WI38 (cell line): ENCODE measurements at regions not wholly inside any gene's neighbourhood (a gene's known extent, or its start where the extent isn't known, plus 50 kb on each side); places are given as distances from the start of the nearest gene placed in this dataset.
"Not testable (repeated sequence)": the region's sequence is repeated elsewhere in the genome, so short reads cannot be mapped to it uniquely, and the experiment has no call there.

Source experiments
- H3K4me3 ChIP-seq: 2 replicates; pipeline ENCODE4 v1.5.1; 2011; ENCODE audit warnings: low read depth, mild to moderate bottlenecking, control low read depth, low read length
- CTCF ChIP-seq: IDR thresholded peaks from 2 replicates; pipeline ENCODE4 v1.5.1; 2012; ENCODE audit warnings: low read depth, mild to moderate bottlenecking, control low read depth, low read length

DNA sequence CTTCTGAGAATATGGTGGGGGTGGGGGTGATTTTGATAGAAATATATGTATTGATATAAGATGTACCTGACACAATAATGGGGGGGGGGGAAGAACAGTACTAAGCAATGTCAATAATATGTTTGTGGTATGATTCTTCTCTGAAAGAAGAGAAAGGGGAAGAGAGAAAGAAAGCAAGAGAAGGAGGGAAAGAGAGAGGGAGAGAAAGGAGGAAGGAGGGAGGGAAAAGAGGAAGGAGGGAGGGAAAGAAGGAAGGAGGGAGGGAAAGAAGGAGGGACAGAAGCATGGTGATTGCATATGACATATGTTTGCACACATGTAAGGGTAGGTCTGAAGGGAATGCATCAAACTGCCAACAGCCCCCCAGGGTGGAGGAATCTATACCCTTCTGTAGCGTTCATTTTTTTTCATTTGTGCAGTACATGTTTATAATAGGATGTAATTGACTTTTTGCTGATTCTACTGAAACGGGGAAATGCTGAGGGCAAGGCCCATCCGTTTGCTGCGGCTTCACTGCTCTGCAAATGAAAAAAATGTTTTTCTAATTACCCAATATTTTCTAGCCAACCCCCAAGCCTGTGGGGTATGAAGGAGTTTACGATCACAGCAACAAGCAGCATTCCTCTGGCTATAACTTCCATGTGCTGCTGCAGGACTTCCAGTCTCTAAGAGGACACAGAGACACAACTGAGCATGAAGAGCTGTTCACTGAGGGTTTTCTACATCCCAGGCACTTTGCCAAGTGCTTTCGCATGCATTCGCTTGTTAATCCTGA, 119.3 kb upstream of the ZC3H12A start:
- no peak overlapping the region for H3K4me3 ChIP-seq
- no peak for TF ChIP-seq CTCF

DNA sequence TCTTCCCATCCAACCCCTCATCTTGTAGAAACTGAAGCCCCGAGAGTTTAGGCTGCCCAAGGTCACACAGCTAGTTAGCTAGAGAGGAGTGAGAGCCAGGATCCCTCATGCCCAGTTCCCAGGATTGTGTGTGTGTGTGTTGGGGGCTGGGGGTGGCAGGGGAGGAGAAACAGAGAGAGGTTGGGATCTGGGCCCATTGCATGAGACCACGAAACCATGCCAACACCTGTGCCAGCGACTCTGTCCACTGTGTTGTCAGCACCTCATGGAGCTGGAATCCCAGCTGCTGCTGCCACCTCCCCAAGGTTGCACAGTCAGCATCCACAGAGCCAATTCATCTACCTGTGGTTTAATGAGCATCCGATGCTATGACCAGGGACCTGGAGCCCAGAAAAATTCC, 115.4 kb upstream of the ZC3H12A start:
- no peak for TF ChIP-seq CTCF
- no peak overlapping the region for H3K4me3 ChIP-seq

GRCh38 chr1:37360011-37360410, 114.4 kb upstream of the ZC3H12A start:
- no peak for TF ChIP-seq CTCF
- H3K4me3 ChIP-seq = no peak overlapping the region

GRCh38 chr1:37362594-37363385, 111.6 kb upstream of the ZC3H12A start:
- H3K4me3 ChIP-seq = no peak overlapping the region
- TF ChIP-seq CTCF = no peak

- H3K4me3 ChIP-seq = no peak overlapping the region
- no peak for TF ChIP-seq CTCF
Observed at GRCh38 chr1:37363535-37363934, 110.8 kb upstream of the ZC3H12A start.

- H3K4me3 ChIP-seq = not testable (repeated sequence)
Observed at GRCh38 chr1:37368665-37369315, 105.6 kb upstream of the ZC3H12A start.

DNA sequence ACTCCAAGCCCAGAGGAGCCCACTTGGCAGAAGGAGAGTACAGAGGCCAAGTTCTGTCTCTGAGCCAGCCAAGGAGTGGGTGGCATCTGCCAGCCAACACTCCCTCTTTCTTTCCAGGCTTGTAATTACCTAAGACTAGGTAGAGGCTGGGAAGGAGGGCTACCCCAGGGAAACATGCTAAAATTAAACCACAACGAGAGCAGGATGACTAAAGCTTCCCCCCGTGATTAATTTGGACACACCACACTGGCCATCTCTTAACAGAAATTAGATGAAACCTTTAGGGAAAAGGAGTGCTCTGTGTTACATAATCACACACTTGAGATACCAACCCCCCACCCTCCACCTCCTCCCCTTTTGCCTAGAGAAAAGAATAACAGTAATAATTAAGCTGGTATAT, 102.1 kb upstream of the ZC3H12A start:
- TF ChIP-seq CTCF = no peak

More for the DNA sequence above, 102.1 kb upstream of the ZC3H12A start:
- H3K4me3 ChIP-seq = no peak overlapping the region
